ENCODE measurements at regions not wholly inside any gene's neighbourhood (a gene's known extent, or its start where the extent isn't known, plus 50 kb on each side); places are given as distances from the start of the nearest gene placed in this dataset.
"Not testable (repeated sequence)": the region's sequence is repeated elsewhere in the genome, so short reads cannot be mapped to it uniquely, and the experiment has no call there.

DNA sequence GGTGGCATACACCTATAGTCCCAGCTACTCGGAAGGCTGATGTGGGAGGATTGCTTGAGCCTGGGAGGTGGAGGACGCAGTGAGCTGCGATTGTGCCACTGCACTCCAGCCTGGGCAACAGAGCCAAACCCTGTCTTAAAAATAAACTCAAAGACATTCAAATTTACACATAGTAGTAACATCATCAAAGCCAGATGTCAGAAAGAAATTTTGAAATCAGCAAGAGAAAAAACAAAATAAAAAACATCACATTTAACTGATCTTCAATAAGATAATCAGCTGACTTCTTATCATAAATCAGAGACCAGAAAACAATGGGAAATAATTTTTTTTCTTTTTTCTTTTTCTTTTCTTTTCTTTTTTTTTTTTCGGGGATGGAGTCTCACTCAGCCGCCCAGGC, 78.9 kb upstream of the ZCCHC13 start:
- H3K9ac ChIP-seq (ENCODE audit: low read length) = no peak overlapping the region
- no peaks in the 10 kb centered on the region for H3K27me3 ChIP-seq (ENCODE audit: control insufficient read depth, insufficient read depth, low read length)
- no peaks in the 10 kb centered on the region for H3K36me3 ChIP-seq (ENCODE audit: control insufficient read depth, insufficient read depth, low read length)
- H3K4me1 ChIP-seq (ENCODE audit: control insufficient read depth, insufficient read depth, low read length) = peaks cover 3% of the 10 kb centered on the region
- H3K9me3 ChIP-seq (ENCODE audit: control insufficient read depth, low read length) = no peaks in the 10 kb centered on the region
- no peak overlapping the region for H3K4me3 ChIP-seq (ENCODE audit: low read length)

DNA sequence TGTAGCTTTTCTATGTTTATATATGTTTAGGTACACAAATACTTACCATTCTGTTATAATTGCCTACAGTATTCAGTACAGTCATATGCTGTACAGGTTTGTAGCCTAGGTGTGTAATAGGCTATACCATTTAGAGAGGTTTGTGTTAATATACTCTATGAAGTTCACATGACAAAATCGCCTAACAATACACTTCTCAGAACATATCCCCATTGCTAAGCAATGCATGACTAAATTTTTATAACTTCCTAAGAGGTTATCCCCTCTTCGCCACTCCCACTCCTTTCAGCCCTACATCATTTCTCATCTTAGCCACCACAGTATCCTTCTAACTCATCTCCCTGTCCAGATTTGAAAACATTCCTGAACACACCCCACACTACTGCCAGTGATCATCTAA, 83.7 kb upstream of the ZCCHC13 start:
- Histone ChIP-seq H3K9ac (ENCODE audit: low read length) (no peak overlapping the region), H3K36me3 (ENCODE audit: control insufficient read depth, insufficient read depth, low read length) (no peaks in the 10 kb centered on the region), H3K27me3 (ENCODE audit: control insufficient read depth, insufficient read depth, low read length) (no peaks in the 10 kb centered on the region), H3K4me1 (ENCODE audit: control insufficient read depth, insufficient read depth, low read length) (no peaks in the 10 kb centered on the region), H3K4me3 (ENCODE audit: low read length) (no peak overlapping the region), H3K9me3 (ENCODE audit: control insufficient read depth, low read length) (no peaks in the 10 kb centered on the region)

DNA sequence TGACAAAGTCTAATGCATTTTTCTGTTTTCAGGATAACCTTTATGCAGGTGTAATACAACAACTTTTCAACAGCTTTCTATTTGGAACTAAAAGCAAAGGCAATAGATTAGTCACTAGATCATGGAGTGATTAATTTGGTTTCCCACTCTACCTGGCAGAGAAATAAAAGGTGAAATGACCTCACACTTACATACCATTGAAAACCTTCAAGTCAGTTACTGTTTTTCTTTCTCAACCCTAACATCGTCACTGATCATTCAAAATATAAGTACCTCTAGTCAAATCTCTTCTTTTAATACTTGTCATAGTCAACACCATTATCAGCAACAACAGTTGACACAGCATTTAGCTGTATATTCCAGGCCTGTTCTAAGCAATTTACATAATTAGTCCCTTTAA, 85.1 kb upstream of the ZCCHC13 start:
- Histone ChIP-seq H3K27me3 (ENCODE audit: control insufficient read depth, insufficient read depth, low read length) (no peaks in the 10 kb centered on the region), H3K36me3 (ENCODE audit: control insufficient read depth, insufficient read depth, low read length) (no peaks in the 10 kb centered on the region), H3K9ac (ENCODE audit: low read length) (no peak overlapping the region), H3K4me3 (ENCODE audit: low read length) (no peak overlapping the region), H3K9me3 (ENCODE audit: control insufficient read depth, low read length) (no peaks in the 10 kb centered on the region), H3K4me1 (ENCODE audit: control insufficient read depth, insufficient read depth, low read length) (no peaks in the 10 kb centered on the region)

DNA sequence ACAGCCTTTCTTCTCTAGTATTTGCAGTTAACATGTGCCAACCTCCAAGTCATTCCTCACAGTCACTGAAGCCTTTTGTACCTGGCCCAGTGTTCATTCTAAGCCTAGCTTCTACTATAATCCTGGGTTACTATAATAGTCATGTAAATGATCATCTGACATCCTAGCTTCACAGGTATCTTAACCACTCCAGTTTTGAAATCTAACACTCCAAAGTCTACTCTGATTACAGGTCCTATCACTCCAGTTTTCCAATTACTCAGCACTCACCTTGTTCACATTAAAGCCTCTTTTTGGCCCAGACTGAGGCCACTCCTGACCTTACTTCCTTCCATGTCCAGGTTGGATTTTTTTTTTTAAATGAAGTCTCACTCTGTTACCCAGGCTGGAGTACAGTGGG, 87.6 kb upstream of the ZCCHC13 start:
- no peaks in the 10 kb centered on the region for H3K4me1 ChIP-seq (ENCODE audit: control insufficient read depth, insufficient read depth, low read length)
- H3K36me3 ChIP-seq (ENCODE audit: control insufficient read depth, insufficient read depth, low read length) = no peaks in the 10 kb centered on the region
- no peaks in the 10 kb centered on the region for H3K9me3 ChIP-seq (ENCODE audit: control insufficient read depth, low read length)
- H3K27me3 ChIP-seq (ENCODE audit: control insufficient read depth, insufficient read depth, low read length) = no peaks in the 10 kb centered on the region
- no peak overlapping the region for H3K4me3 ChIP-seq (ENCODE audit: low read length)
- no peak overlapping the region for H3K9ac ChIP-seq (ENCODE audit: low read length)

DNA sequence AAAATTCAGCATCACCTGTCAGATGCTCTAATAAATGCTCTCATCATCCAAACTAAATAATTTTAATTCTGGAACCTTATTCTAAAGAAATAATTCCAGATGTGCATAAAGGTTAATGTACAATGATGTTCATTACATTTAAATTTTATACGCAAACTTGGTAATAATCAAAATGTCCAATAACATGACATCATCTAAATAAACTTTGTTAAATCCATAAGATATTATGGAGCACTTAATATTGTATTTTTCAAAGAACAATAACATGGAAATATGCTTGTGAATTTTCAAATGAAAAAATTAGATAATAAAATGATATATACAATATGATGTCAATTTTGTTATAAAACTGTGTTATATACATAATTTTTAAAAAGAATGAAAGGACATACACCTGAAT, 92.1 kb upstream of the ZCCHC13 start:
- no peaks in the 10 kb centered on the region for H3K27me3 ChIP-seq (ENCODE audit: control insufficient read depth, insufficient read depth, low read length)
- no peaks in the 10 kb centered on the region for H3K36me3 ChIP-seq (ENCODE audit: control insufficient read depth, insufficient read depth, low read length)

DNA sequence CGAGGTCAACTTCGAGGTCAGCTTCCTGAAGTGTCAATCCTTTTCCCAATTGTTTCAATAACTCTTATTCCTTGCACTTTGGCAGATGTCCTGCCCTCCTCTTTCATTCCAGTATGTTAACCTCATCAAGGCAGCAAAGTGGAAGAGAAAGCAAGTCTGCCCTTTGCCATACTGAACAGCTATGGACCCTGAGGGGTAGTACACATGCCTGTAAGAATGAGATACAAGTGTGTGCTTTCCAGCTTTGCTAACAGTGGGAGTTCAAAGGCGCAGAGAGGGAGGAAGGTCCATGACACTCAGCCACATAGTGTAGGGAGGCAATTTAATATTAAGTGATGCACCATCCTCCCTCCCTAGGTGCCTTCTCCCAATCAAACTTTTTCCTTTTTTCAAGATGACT, 96.4 kb upstream of the ZCCHC13 start:
- Histone ChIP-seq H3K4me3 (ENCODE audit: low read length) (no peak overlapping the region), H3K9ac (ENCODE audit: low read length) (no peak overlapping the region), H3K9me3 (ENCODE audit: control insufficient read depth, low read length) (no peaks in the 10 kb centered on the region), H3K27me3 (ENCODE audit: control insufficient read depth, insufficient read depth, low read length) (no peaks in the 10 kb centered on the region), H3K36me3 (ENCODE audit: control insufficient read depth, insufficient read depth, low read length) (no peaks in the 10 kb centered on the region), H3K4me1 (ENCODE audit: control insufficient read depth, insufficient read depth, low read length) (no peaks in the 10 kb centered on the region)

More for the DNA sequence above, 92.1 kb upstream of the ZCCHC13 start:
- Histone ChIP-seq H3K9ac (ENCODE audit: low read length) (no peak overlapping the region), H3K4me1 (ENCODE audit: control insufficient read depth, insufficient read depth, low read length) (no peaks in the 10 kb centered on the region), H3K9me3 (ENCODE audit: control insufficient read depth, low read length) (no peaks in the 10 kb centered on the region), H3K4me3 (ENCODE audit: low read length) (no peak overlapping the region)

DNA sequence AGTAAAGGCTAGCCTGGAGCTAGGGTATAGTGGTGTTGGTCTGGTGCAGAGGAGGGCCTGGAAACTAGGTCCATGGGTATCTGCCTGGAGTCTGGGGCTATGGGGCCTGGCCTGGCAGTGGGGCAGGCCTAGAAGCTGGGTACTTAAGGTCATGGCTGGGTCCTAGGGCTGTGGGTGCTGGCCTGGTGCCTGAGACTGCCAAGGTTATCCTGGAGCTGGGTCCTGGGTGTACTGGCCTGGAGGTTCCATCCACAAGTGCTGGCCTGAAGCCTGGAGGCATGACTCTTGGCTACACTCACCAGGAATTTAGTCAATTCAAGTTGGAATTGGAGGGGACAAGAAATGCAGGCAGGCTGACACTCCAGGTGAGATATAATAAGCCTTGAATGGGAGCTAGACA, 108.4 kb upstream of the ZCCHC13 start:
- H3K36me3 ChIP-seq (ENCODE audit: control insufficient read depth, insufficient read depth, low read length) = no peaks in the 10 kb centered on the region
- H3K27me3 ChIP-seq (ENCODE audit: control insufficient read depth, insufficient read depth, low read length) = no peaks in the 10 kb centered on the region
- H3K4me3 ChIP-seq (ENCODE audit: low read length) = no peak overlapping the region
- H3K9ac ChIP-seq (ENCODE audit: low read length) = no peak overlapping the region
- H3K4me1 ChIP-seq (ENCODE audit: control insufficient read depth, insufficient read depth, low read length) = no peaks in the 10 kb centered on the region
- H3K9me3 ChIP-seq (ENCODE audit: control insufficient read depth, low read length) = no peaks in the 10 kb centered on the region

DNA sequence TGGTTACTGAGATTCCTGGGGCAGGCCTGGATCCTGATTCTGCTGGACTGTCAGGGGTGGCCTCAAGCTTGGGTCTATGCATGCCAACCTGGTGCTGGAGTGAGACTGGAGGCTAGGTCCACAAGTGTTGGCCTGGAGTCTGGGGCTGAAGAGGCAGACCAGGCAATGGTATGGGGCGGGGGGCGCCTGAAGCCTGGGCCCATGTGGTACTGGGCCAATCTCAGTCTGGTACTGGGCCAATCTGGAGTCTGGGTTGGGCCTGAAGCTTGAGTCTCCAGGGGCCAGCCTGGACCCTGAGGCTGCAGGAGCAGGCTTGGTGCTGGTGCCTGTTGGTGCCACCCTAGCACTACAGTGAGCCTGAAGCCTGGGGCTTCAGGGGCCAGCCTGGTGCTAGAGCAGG, 108.9 kb upstream of the ZCCHC13 start:
- Histone ChIP-seq H3K27me3 (ENCODE audit: control insufficient read depth, insufficient read depth, low read length) (no peaks in the 10 kb centered on the region), H3K36me3 (ENCODE audit: control insufficient read depth, insufficient read depth, low read length) (no peaks in the 10 kb centered on the region), H3K9me3 (ENCODE audit: control insufficient read depth, low read length) (no peaks in the 10 kb centered on the region), H3K9ac (ENCODE audit: low read length) (no peak overlapping the region), H3K4me3 (ENCODE audit: low read length) (no peak overlapping the region), H3K4me1 (ENCODE audit: control insufficient read depth, insufficient read depth, low read length) (no peaks in the 10 kb centered on the region)

DNA sequence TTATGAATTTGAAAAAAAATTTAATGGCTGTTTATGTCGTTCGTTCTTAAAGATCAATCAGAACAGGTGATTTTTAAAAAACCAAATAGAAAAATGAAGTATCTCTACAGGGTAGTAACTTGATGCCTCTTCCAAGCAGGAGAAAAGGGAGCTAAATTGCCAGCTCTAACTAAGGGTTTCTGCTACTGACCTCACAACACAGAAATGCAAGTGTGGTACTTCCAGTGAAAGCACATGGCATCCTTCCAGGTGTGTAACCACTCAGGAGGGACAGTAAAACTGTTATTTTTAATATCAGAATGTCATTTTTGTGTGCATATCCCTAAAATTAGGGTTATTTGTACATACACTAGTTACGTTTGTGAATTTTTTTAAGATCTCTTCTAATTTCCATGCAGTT, 116.8 kb upstream of the ZCCHC13 start:
- H3K9ac ChIP-seq (ENCODE audit: low read length) = no peak overlapping the region
- H3K4me1 ChIP-seq (ENCODE audit: control insufficient read depth, insufficient read depth, low read length) = no peaks in the 10 kb centered on the region
- no peaks in the 10 kb centered on the region for H3K9me3 ChIP-seq (ENCODE audit: control insufficient read depth, low read length)
- H3K27me3 ChIP-seq (ENCODE audit: control insufficient read depth, insufficient read depth, low read length) = no peaks in the 10 kb centered on the region
- H3K4me3 ChIP-seq (ENCODE audit: low read length) = no peak overlapping the region
- no peaks in the 10 kb centered on the region for H3K36me3 ChIP-seq (ENCODE audit: control insufficient read depth, insufficient read depth, low read length)

DNA sequence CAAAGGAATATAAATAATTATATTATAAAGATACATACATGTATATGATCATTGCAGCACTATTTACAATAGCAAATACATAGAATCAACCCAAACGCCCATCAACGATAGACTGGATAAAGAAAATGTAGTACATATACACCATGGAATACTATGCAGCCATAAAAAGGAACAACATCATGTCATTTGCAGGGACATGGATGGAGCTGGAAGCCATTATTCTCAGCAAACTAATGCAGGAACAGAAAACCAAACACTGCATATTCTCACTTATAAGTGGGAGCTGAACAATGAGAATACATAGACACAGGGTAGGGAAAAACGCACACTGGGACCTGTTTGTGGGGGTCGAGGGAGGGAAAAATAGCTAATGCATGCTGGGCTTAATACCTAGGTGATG, 120.9 kb upstream of the ZCCHC13 start:
- H3K27me3 ChIP-seq (ENCODE audit: control insufficient read depth, insufficient read depth, low read length); H3K4me1 ChIP-seq (ENCODE audit: control insufficient read depth, insufficient read depth, low read length): not testable (repeated sequence)

DNA sequence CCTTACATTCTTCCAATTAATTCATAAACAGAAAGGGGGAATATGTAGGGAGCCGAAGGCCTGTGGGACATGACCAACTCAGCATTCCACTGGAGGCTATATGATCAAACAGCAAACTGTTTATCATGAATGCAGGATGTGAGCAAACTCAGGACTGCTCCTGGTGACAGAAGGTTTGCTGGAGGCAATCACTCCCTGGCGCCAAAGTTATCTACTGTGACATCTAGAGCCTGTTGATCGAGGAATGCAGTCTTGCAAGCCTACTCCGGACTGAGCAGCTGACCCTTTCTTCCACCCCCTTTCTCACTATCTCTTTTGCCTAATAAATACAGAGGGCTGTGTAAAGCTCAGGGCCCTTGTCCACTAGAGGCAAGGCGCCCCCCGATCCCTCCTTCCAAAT, 122.0 kb upstream of the ZCCHC13 start:
- H3K9me3 ChIP-seq (ENCODE audit: control insufficient read depth, low read length); H3K4me1 ChIP-seq (ENCODE audit: control insufficient read depth, insufficient read depth, low read length); H3K9ac ChIP-seq (ENCODE audit: low read length); H3K36me3 ChIP-seq (ENCODE audit: control insufficient read depth, insufficient read depth, low read length); H3K4me3 ChIP-seq (ENCODE audit: low read length); H3K27me3 ChIP-seq (ENCODE audit: control insufficient read depth, insufficient read depth, low read length): not testable (repeated sequence)

More for the DNA sequence above, 120.9 kb upstream of the ZCCHC13 start:
- not testable (repeated sequence) for H3K9ac ChIP-seq (ENCODE audit: low read length); H3K9me3 ChIP-seq (ENCODE audit: control insufficient read depth, low read length); H3K36me3 ChIP-seq (ENCODE audit: control insufficient read depth, insufficient read depth, low read length); H3K4me3 ChIP-seq (ENCODE audit: low read length)

DNA sequence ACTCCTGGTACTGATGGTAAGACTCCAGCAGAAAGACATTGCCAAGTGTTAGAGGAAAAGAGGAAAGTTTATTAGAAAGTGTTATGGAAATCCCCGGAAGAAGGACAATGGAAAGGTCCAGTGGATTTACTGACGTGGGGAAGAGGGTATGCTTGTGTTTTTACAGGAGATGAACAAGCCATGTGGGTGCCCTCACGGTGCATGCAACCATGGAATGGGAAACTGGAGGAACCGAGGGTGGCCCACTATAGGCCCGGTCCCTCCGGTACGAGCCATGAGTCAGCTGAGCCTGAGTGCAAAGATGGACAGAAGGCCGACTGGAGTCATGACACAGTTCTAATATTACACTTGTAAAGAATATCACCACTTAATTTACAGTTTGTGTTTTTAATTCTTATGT, 123.3 kb upstream of the ZCCHC13 start:
- peaks cover 6% of the 10 kb centered on the region for H3K4me1 ChIP-seq (ENCODE audit: control insufficient read depth, insufficient read depth, low read length)
- H3K9ac ChIP-seq (ENCODE audit: low read length) = no peak overlapping the region
- H3K27me3 ChIP-seq (ENCODE audit: control insufficient read depth, insufficient read depth, low read length) = no peaks in the 10 kb centered on the region
- H3K4me3 ChIP-seq (ENCODE audit: low read length) = no peak overlapping the region
- H3K36me3 ChIP-seq (ENCODE audit: control insufficient read depth, insufficient read depth, low read length) = no peaks in the 10 kb centered on the region
- no peaks in the 10 kb centered on the region for H3K9me3 ChIP-seq (ENCODE audit: control insufficient read depth, low read length)

DNA sequence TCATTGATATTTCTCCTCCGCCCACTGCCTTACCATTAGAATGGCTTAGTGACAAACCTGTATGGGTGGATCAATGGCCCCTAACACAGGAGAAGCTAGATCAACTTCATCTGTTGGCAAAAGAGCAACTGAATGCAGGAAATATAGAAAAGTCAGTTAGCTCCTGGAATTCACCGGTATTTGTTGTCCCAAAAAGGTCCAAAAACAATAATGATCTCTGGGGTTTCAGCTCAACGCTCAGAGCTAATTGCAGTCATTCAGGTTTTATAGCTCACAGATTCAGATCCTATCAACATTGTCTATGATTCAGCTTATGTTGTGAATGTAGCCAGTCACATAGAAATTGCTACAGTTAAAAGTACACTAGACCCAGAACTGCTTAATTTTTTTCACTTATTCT, 124.0 kb upstream of the ZCCHC13 start:
- H3K4me1 ChIP-seq (ENCODE audit: control insufficient read depth, insufficient read depth, low read length) = peaks cover 6% of the 10 kb centered on the region
- H3K27me3 ChIP-seq (ENCODE audit: control insufficient read depth, insufficient read depth, low read length) = no peaks in the 10 kb centered on the region
- H3K9me3 ChIP-seq (ENCODE audit: control insufficient read depth, low read length) = no peaks in the 10 kb centered on the region
- no peaks in the 10 kb centered on the region for H3K36me3 ChIP-seq (ENCODE audit: control insufficient read depth, insufficient read depth, low read length)
- H3K9ac ChIP-seq (ENCODE audit: low read length) = no peak overlapping the region
- H3K4me3 ChIP-seq (ENCODE audit: low read length) = no peak overlapping the region
